ENCODE measurements at regions not wholly inside any gene's neighbourhood (a gene's known extent, or its start where the extent isn't known, plus 50 kb on each side); places are given as distances from the start of the nearest gene placed in this dataset.

DNA sequence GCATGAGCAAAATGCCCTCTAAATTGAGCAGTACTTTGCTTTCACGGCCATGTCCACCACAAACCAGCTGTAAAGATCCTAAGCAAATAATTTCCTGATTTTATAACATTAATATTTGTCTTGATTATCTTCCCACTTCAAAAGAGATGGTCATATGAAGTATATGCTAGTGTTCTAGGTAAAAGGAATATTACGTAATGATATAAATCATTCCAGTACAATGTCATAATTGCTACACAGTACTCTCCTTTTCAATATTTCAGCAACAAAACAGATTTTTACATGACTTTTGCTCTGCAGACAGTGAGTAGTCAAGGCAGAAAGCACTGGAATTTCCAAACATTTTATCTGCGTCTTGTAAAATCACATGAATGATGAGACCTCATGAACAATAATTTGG, 572.8 kb upstream of the FRG1 start:
- H3K4me1 ChIP-seq (ENCODE audit: insufficient read depth, low read length), result no peaks in the 10 kb centered on the region
- no peaks in the 10 kb centered on the region for H3K36me3 ChIP-seq (ENCODE audit: insufficient read depth, low read length)
- H3K9me3 ChIP-seq (ENCODE audit: control insufficient read depth, insufficient read depth, low read length), result no peaks in the 10 kb centered on the region
- no peak overlapping the region for H3K9ac ChIP-seq (ENCODE audit: low read depth, low read length)

DNA sequence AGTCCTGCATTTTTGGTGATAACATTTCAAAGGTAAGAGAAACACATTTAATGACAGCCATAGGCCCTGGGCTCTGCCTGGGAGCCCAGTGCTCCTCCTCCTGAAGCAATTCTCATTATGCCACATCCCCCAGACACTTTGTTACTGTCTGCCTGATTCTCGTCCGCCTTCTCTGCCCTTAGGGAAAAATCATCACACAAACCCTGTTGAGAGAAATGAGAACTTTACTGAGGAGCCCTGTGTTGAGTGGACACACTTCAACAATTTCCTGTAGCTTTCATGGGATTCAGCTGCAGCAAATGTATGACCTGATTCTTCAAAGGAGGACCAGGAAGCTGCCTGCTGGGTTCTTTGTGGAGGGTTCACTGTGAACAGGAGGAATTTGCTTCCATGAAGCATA, 566.5 kb upstream of the FRG1 start:
- no peaks in the 10 kb centered on the region for H3K36me3 ChIP-seq (ENCODE audit: insufficient read depth, low read length)
- H3K9me3 ChIP-seq (ENCODE audit: control insufficient read depth, insufficient read depth, low read length), result no peaks in the 10 kb centered on the region
- H3K4me1 ChIP-seq (ENCODE audit: insufficient read depth, low read length), result no peaks in the 10 kb centered on the region
- H3K9ac ChIP-seq (ENCODE audit: low read depth, low read length), result no peak overlapping the region

DNA sequence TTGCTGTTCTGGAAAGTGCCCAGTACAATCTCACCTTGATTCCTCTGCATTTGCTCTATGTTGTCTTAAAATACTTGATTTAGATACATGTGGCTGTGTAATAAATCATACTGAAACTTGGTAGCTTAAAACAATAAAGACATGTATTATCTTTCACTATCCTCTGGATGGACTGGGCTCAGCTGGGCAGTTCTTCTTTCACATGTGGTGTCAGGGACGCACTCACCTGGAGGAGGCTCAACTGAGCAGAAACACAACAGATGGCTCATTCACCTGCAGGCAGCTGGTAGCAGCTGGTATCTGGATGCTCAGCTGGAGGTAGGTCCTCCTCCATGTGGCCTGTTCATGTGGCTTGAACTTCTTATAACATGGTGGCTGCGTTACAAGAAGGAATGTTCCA, 563.8 kb upstream of the FRG1 start:
- Histone ChIP-seq H3K9me3 (ENCODE audit: control insufficient read depth, insufficient read depth, low read length) (no peaks in the 10 kb centered on the region), H3K9ac (ENCODE audit: low read depth, low read length) (no peak overlapping the region), H3K4me1 (ENCODE audit: insufficient read depth, low read length) (no peaks in the 10 kb centered on the region), H3K36me3 (ENCODE audit: insufficient read depth, low read length) (no peaks in the 10 kb centered on the region)

DNA sequence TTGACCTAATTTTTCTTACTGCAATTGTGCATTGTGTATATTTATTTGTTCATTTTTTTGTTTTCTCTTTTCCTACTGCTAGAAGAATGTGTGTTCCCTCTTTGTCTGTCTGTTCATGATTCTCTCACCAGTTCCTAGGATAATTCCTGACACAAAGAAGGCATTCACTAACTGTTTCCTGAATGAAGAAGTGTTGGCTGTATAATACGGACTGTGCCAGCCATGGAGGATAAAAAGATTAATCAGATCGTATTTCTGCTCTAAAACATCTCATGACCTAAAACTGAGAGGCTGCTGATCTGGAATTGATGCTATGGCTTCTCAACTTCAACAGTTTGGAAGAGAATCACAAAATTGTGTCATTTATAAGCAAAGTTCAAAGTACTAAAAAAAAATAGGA, 563.1 kb upstream of the FRG1 start:
- Histone ChIP-seq H3K9me3 (ENCODE audit: control insufficient read depth, insufficient read depth, low read length) (no peaks in the 10 kb centered on the region), H3K4me1 (ENCODE audit: insufficient read depth, low read length) (no peaks in the 10 kb centered on the region), H3K9ac (ENCODE audit: low read depth, low read length) (no peak overlapping the region), H3K36me3 (ENCODE audit: insufficient read depth, low read length) (no peaks in the 10 kb centered on the region)

DNA sequence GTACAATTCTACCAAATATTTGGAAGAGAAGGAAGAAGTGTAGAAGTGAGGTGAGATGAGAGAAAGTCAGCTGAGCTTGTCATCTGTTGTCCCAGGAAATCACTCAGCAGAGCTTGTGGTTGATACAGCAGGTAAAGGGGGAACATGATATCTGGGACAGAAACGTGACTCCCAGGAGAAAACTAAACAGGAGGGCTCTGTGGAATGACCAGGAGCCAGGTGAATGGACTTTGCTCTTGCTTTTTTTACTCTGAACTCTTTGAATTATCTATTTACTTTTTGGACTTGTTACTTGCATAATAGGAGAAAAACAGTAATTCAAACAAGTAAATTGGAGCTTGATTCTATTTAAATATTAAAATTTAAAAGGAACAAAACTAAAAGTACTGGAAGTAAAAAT, 555.6 kb upstream of the FRG1 start:
- Histone ChIP-seq H3K36me3 (ENCODE audit: insufficient read depth, low read length) (no peaks in the 10 kb centered on the region), H3K9me3 (ENCODE audit: control insufficient read depth, insufficient read depth, low read length) (no peaks in the 10 kb centered on the region), H3K9ac (ENCODE audit: low read depth, low read length) (no peak overlapping the region), H3K4me1 (ENCODE audit: insufficient read depth, low read length) (no peaks in the 10 kb centered on the region)

DNA sequence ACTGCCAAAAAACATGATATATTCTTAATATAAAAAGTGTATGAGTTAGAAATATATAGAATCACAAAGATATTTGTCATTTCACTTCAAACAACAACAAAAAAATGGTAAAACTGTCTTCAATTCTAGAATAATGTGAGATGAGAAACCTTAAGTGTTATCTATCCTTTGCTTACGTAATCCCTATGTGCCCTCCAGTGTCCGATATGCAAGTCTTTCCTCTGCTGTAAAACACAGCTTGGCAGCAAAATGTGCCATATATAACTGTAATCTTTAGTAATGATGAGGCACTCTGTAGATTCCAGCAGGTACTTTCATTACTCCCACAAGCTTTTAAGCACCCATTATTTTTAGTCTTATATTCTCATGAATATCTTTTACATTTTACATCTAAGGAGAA, 555.1 kb upstream of the FRG1 start:
- Histone ChIP-seq H3K36me3 (ENCODE audit: insufficient read depth, low read length) (no peaks in the 10 kb centered on the region), H3K4me1 (ENCODE audit: insufficient read depth, low read length) (no peaks in the 10 kb centered on the region), H3K9ac (ENCODE audit: low read depth, low read length) (no peak overlapping the region), H3K9me3 (ENCODE audit: control insufficient read depth, insufficient read depth, low read length) (no peaks in the 10 kb centered on the region)

DNA sequence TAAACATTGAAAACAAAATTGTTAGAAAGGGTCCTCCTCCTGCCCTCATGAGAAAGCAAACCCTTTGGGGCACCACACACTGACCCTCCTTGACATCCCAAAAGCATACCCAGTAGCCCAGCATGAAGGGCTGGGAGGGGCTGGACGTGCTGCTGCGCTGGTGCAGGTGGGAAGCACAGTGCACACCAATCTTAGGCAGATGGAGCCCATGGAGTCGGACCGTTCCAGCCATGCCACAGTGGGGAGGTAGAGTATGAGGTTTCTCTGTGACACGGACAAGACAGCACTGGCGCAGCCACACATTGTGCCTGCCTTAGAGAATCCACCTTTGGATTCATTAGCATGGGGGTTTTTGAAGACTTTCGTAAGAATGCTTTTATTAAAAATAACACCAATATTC, 544.2 kb upstream of the FRG1 start:
- H3K36me3 ChIP-seq (ENCODE audit: insufficient read depth, low read length), result no peaks in the 10 kb centered on the region
- H3K9me3 ChIP-seq (ENCODE audit: control insufficient read depth, insufficient read depth, low read length), result no peaks in the 10 kb centered on the region
- no peaks in the 10 kb centered on the region for H3K4me1 ChIP-seq (ENCODE audit: insufficient read depth, low read length)
- no peak overlapping the region for H3K9ac ChIP-seq (ENCODE audit: low read depth, low read length)

DNA sequence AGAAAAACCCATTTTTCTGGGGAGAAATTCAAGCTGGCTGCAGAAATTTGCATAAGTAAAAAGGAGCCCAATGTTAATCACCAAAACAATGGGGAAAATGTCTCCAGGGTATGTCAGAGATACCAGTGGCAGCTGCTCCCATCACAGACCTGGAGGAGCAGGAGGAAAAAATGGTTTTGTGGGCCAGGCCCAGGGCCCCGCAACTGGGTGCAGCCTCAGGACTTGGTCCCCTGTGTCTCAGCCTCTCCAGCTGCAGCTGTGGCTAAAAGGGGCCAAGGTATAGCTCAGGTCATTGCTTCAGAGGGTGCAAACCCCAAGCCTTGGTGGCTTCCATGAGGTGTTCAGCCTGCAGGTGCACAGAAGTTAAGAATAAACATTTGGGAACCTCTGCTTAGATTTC, 536.4 kb upstream of the FRG1 start:
- Histone ChIP-seq H3K9me3 (ENCODE audit: control insufficient read depth, insufficient read depth, low read length) (peaks cover 4% of the 10 kb centered on the region; the same call in 1 of the 2 replicates), H3K4me1 (ENCODE audit: insufficient read depth, low read length) (no peaks in the 10 kb centered on the region), H3K9ac (ENCODE audit: low read depth, low read length) (no peak overlapping the region), H3K36me3 (ENCODE audit: insufficient read depth, low read length) (no peaks in the 10 kb centered on the region)

DNA sequence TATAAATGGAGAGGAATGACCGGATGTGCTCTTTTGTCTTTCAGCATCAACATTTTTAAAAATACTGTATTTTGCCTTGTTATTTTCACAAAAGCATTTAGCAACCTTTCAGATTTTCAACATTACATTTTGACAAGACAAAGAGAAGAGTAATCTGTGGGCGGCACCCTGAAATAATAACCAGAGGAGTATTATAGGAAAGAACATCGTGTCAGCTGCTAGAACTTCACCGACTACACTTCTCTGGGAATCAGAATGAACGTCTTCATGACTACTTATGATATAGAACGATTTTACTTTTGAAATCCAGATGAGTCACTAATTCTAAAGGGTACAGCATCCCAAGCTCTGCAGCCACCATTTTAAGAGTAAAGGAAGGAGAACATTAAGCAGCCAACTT, 531.5 kb upstream of the FRG1 start:
- H3K4me1 ChIP-seq (ENCODE audit: insufficient read depth, low read length), result no peaks in the 10 kb centered on the region
- no peak overlapping the region for H3K9ac ChIP-seq (ENCODE audit: low read depth, low read length)
- no peaks in the 10 kb centered on the region for H3K36me3 ChIP-seq (ENCODE audit: insufficient read depth, low read length)
- H3K9me3 ChIP-seq (ENCODE audit: control insufficient read depth, insufficient read depth, low read length), result peaks cover 4% of the 10 kb centered on the region; the same call in 1 of the 2 replicates

DNA sequence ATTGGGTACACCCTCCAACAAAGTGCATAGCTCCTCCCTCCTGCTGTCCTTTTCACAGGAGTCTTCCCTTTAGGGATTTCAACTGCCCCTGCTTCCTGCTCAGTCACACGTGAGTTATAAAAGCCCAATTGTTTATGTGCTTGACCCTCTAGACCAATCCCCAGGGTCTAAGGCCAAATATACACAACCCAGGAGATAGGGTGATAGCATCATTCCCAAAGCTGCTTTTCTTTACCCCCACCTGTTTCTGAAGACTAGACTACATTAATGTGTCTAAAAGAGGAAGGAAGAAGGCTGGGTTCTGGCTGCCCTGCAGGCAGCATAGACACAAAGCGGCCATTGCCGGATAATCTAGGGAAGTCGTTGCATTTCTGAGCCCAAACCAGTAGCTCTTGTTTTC, 526.7 kb upstream of the FRG1 start:
- peaks cover 3% of the 10 kb centered on the region; the same call in 1 of the 2 replicates for H3K9me3 ChIP-seq (ENCODE audit: control insufficient read depth, insufficient read depth, low read length)
- no peaks in the 10 kb centered on the region for H3K4me1 ChIP-seq (ENCODE audit: insufficient read depth, low read length)
- H3K36me3 ChIP-seq (ENCODE audit: insufficient read depth, low read length), result no peaks in the 10 kb centered on the region
- no peak overlapping the region for H3K9ac ChIP-seq (ENCODE audit: low read depth, low read length)

DNA sequence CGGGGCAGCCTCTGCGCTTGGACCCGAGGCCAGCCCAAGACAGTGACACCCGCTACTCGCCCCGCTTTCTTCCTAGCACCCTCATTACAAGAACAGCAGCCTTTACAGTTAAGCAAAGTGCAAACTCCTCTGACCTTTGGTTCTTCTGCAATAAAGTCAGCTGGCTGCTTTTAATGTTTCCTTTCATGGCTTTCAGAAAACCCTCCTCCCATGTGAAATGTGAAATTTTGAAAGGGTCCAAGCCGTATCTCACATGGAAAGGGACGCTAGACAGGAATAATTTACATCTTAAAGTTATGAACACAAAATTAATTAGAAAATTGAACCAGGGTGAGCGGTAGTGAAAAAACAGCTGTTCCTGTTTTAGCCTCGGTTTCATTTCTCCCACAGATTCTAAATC, 520.1 kb upstream of the FRG1 start:
- Histone ChIP-seq H3K4me1 (ENCODE audit: insufficient read depth, low read length) (no peaks in the 10 kb centered on the region), H3K9me3 (ENCODE audit: control insufficient read depth, insufficient read depth, low read length) (peaks cover 3% of the 10 kb centered on the region; the same call in 1 of the 2 replicates), H3K36me3 (ENCODE audit: insufficient read depth, low read length) (no peaks in the 10 kb centered on the region), H3K9ac (ENCODE audit: low read depth, low read length) (no peak overlapping the region)

DNA sequence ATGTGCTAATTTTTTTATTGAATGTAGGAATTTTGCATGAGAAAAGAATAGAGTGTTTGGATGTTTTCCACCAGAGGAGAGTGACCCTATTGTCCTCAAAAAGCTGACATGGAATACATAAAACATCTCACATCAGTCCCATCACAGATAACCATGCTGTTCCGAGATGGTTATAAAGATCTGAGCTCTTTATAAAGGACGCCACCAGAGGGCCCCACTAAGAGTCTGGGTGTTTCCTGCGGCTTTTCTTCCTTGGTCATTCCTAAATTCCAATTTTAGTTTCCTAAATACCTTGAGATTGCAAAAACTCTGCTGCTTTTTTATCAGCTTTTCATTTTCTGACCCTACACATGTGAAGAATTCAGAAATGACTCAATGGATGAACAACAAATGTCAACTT, 504.5 kb upstream of the FRG1 start:
- no peaks in the 10 kb centered on the region for H3K36me3 ChIP-seq (ENCODE audit: insufficient read depth, low read length)
- no peaks in the 10 kb centered on the region for H3K9me3 ChIP-seq (ENCODE audit: control insufficient read depth, insufficient read depth, low read length)
- H3K4me1 ChIP-seq (ENCODE audit: insufficient read depth, low read length), result no peaks in the 10 kb centered on the region
- no peak overlapping the region for H3K9ac ChIP-seq (ENCODE audit: low read depth, low read length)

DNA sequence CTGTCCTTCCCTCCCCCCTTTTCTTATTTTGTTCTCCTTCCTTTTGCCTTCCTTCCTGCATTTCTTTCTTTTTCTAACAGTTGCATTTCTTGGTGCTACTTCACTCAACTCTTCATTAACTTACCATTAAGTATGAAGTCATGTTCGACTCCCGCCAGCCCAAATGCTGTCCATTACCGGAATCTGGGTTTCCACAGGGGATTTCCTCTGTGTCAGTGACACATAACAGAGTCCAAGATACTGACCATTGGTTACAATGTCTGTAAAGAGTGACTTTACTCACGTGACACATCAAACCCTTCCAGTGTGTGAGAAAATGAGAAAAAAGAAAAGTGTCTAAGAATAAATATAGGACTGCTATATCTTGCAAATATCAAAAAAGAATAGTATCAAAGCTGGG, 500.0 kb upstream of the FRG1 start:
- H3K36me3 ChIP-seq (ENCODE audit: insufficient read depth, low read length), result no peaks in the 10 kb centered on the region
- no peaks in the 10 kb centered on the region for H3K9me3 ChIP-seq (ENCODE audit: control insufficient read depth, insufficient read depth, low read length)
- H3K4me1 ChIP-seq (ENCODE audit: insufficient read depth, low read length), result no peaks in the 10 kb centered on the region
- H3K9ac ChIP-seq (ENCODE audit: low read depth, low read length), result no peak overlapping the region

DNA sequence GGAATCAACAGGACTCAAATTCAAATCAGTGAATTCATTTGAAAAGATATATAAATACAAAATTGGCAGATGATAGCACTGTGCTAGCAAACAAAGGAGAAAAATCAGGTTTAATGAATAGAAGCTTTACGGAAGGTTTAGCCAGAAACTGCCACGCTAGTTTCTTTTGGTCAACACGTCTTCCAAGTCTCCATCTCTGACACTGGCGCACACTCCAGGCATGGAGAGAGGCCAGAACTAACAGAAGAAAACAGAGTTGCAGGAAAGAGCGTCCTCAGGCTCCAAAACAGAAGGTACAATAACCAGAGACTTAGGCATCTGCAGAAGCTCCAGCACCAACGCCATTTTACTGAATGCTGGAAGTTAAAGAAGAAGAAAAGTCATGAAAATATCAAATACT, 497.3 kb upstream of the FRG1 start:
- Histone ChIP-seq H3K9ac (ENCODE audit: low read depth, low read length) (no peak overlapping the region), H3K9me3 (ENCODE audit: control insufficient read depth, insufficient read depth, low read length) (no peaks in the 10 kb centered on the region), H3K36me3 (ENCODE audit: insufficient read depth, low read length) (no peaks in the 10 kb centered on the region), H3K4me1 (ENCODE audit: insufficient read depth, low read length) (no peaks in the 10 kb centered on the region)

DNA sequence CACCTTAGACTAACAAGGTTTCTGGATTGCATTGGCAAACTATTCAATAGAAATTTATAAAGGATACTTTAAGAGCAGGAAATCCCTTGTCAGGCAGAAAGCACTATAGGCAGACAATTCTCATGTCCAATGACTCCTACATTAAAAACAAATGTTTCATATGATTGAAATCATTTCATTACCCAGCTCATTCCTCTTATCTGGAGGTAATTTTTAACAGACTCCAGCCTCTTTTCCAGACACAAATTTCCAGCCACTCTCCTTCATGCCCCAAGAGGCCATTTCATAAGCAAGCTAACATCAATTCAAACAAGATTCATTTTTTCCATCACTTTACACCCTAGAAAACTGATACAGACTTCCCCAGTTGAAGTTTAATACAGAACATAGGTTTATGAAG, 495.1 kb upstream of the FRG1 start:
- Histone ChIP-seq H3K4me1 (ENCODE audit: insufficient read depth, low read length) (no peaks in the 10 kb centered on the region), H3K9ac (ENCODE audit: low read depth, low read length) (no peak overlapping the region), H3K9me3 (ENCODE audit: control insufficient read depth, insufficient read depth, low read length) (peaks cover 4% of the 10 kb centered on the region; the same call in 1 of the 2 replicates), H3K36me3 (ENCODE audit: insufficient read depth, low read length) (no peaks in the 10 kb centered on the region)

DNA sequence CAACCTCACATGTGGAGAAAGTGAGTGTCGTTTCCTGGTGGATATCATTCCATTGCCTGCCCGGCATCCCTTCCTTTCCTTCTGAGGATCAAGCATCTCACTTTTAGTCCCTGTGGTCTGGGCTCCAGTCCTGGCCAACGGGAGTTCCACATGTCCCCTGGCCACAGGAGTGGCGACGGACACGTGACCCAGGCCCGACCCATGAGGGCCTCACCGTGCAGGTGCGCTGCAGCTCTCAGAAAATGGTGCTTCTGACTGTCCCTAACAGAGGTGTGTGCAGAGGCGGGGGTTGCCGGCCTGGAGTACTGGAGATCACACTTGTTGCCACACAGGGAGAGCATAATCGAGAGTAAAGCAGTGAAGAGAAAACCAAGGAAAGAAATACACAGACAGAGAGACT, 476.9 kb upstream of the FRG1 start:
- H3K4me1 ChIP-seq (ENCODE audit: insufficient read depth, low read length), result no peaks in the 10 kb centered on the region
- no peaks in the 10 kb centered on the region for H3K9me3 ChIP-seq (ENCODE audit: control insufficient read depth, insufficient read depth, low read length)
- no peak overlapping the region for H3K9ac ChIP-seq (ENCODE audit: low read depth, low read length)
- H3K36me3 ChIP-seq (ENCODE audit: insufficient read depth, low read length), result no peaks in the 10 kb centered on the region
